Endothelial cell of umbilical vein (primary cell): ENCODE measurements at regions not wholly inside any gene's neighbourhood (a gene's known extent, or its start where the extent isn't known, plus 50 kb on each side); places are given as distances from the start of the nearest gene placed in this dataset.

Experiments
- BruUV-seq: library from RNA; stranded (reverse); fragments of 400-500 nt; replicated peaks from 2 replicates; lab custom pipeline; 2021; lab: Mats Ljungman, UMichigan
- CTCF ChIA-PET: fragments of 300-600, 350-600 bp; sonication (Branson Sonifier 250); formaldehyde crosslinking; loops from one replicate; lab custom pipeline; 2021; ENCODE audit warnings: antibody characterized with exemption, inconsistent platforms; lab: Charles Lee
- POLR2A ChIA-PET: fragments of 300-600, 350-600 bp; sonication (Branson Sonifier 250); formaldehyde crosslinking; loops from one replicate; lab custom pipeline; 2021; ENCODE audit warnings: antibody characterized with exemption, inconsistent platforms; lab: Charles Lee
- DNase-seq: peaks from one replicate; pipeline ENCODE4 v3.0.0-alpha.2; 2011; ENCODE audit warnings: low read depth, low spot score
- FAIRE-seq: peaks from 2 replicates; lab custom pipeline; 2011; peaks lifted over from hg19 to GRCh38; lab: Jason Lieb, UNC
- H2AFZ ChIP-seq: 2 replicates; pipeline ENCODE4 v1.6.0; 2012; ENCODE audit warnings: low read depth, low read length, control low read depth, inconsistent platforms
- H3K27ac ChIP-seq: 2 replicates; pipeline ENCODE4 v1.5.1; 2011; ENCODE audit warnings: low read depth, mild to moderate bottlenecking, control low read depth, low read length, moderate library complexity; ENCODE audit not compliant: insufficient read depth
- H3K27me3 ChIP-seq, 2 experiments: 2 replicates each; pipeline versions ENCODE4 v1.6.0 to v1.6.1; 2011; ENCODE audit warnings: low read length in 2 of 2, mixed read lengths in 1 of 2; ENCODE audit not compliant: control insufficient read depth in 2 of 2, insufficient read depth in 2 of 2
- H3K36me3 ChIP-seq, 2 experiments: 2 replicates in 1 of 2; 3 replicates in 1 of 2; pipeline ENCODE4 v1.5.1; 2011; ENCODE audit warnings: low read length in 2 of 2, mild to moderate bottlenecking in 1 of 2, moderate library complexity in 1 of 2; ENCODE audit not compliant: control insufficient read depth in 2 of 2, insufficient read depth in 2 of 2; ENCODE audit errors: extremely low read depth in 1 of 2
- H3K4me1 ChIP-seq: 3 replicates; pipeline ENCODE4 v1.5.1; 2011; ENCODE audit warnings: mild to moderate bottlenecking, low read length; ENCODE audit not compliant: control insufficient read depth, insufficient read depth; ENCODE audit errors: extremely low read depth
- H3K4me2 ChIP-seq: 2 replicates; pipeline ENCODE4 v1.6.1; 2011; ENCODE audit warnings: low read length, control low read depth, mixed read lengths; ENCODE audit not compliant: insufficient read depth
- H3K4me3 ChIP-seq, 3 experiments: fragments of 200-600 bp in 1 of 3; sonication (generic), shearing (Covaris generic) in 1 of 3; replicated peaks in 1 of 3; 2 replicates each; pipeline ENCODE4 v1.5.1; 2011 to 2016; ENCODE audit warnings: control low read depth in 3 of 3, low read length in 3 of 3, mild to moderate bottlenecking in 2 of 3, inconsistent platforms in 1 of 3, low read depth in 1 of 3, moderate library complexity in 1 of 3; ENCODE audit not compliant: insufficient read depth in 1 of 3
- H3K79me2 ChIP-seq: 2 replicates; pipeline ENCODE4 v1.6.0; 2012; ENCODE audit warnings: low read length, inconsistent platforms; ENCODE audit not compliant: control insufficient read depth, insufficient read depth
- H3K9ac ChIP-seq: replicated peaks from 2 replicates; pipeline ENCODE3; 2011; ENCODE audit warnings: low read length, control low read depth; ENCODE audit not compliant: insufficient read depth; ENCODE audit errors: extremely low read depth
- H3K9me1 ChIP-seq: replicated peaks from 3 replicates; pipeline ENCODE4 v1.6.0; 2011; ENCODE audit warnings: mild to moderate bottlenecking, low read length; ENCODE audit not compliant: control insufficient read depth, insufficient read depth; ENCODE audit errors: extremely low read depth
- H3K9me3 ChIP-seq: replicated peaks from 2 replicates; pipeline ENCODE4 v1.5.1; 2012; ENCODE audit warnings: low read length, inconsistent platforms; ENCODE audit not compliant: control insufficient read depth, insufficient read depth
- H4K20me1 ChIP-seq: replicated peaks from 2 replicates; pipeline ENCODE3; 2011; ENCODE audit warnings: mild to moderate bottlenecking, low read length; ENCODE audit not compliant: control insufficient read depth, insufficient read depth; ENCODE audit errors: extremely low read depth
- EZH2 ChIP-seq: IDR thresholded peaks from 2 replicates; pipeline ENCODE4 v1.6.1; 2012; ENCODE audit warnings: borderline replicate concordance, low read depth, mild to moderate bottlenecking, moderate library complexity, low read length, inconsistent platforms; ENCODE audit not compliant: severe bottlenecking
- FOS ChIP-seq: IDR thresholded peaks from 2 replicates; pipeline ENCODE4 v1.6.1; 2011; ENCODE audit warnings: mild to moderate bottlenecking, low read length, moderate library complexity, borderline replicate concordance; ENCODE audit not compliant: insufficient read depth
- GATA2 ChIP-seq: IDR thresholded peaks from 2 replicates; pipeline ENCODE4 v1.7.0; 2011; ENCODE audit warnings: low read depth, mild to moderate bottlenecking, moderate library complexity, mixed read lengths, low read length; ENCODE audit not compliant: insufficient read length, insufficient read depth
- JUN ChIP-seq: IDR thresholded peaks from 2 replicates; pipeline ENCODE4 v1.6.1; 2011; ENCODE audit warnings: borderline replicate concordance, low read depth; ENCODE audit not compliant: insufficient read length, insufficient read depth
- MYC ChIP-seq: IDR thresholded peaks from one replicate; pipeline ENCODE4 v1.6.1; 2011; ENCODE audit warnings: mild to moderate bottlenecking, low read depth, low read length
- POLR2A ChIP-seq: IDR thresholded peaks from 2 replicates; pipeline ENCODE4 v1.6.1; 2012; ENCODE audit warnings: low read depth, mild to moderate bottlenecking, control low read depth, low read length
- POLR2AphosphoS5 ChIP-seq: IDR thresholded peaks from 2 replicates; pipeline ENCODE4 v1.6.1; 2012; ENCODE audit warnings: low read depth, mild to moderate bottlenecking, control low read depth, low read length, moderate library complexity; ENCODE audit not compliant: insufficient read depth
- dilution Hi-C: fragments of 300-500 bp; cut with MboI; formaldehyde crosslinking; loops from one replicate; pipeline ENCODE4 v1.15.0; 2019; ENCODE audit warnings: low sequenced_read_pairs; ENCODE audit not compliant: extremely low pct_ligation_motif_present
- intact Hi-C: fragments of 100-400 bp; cut with micrococcal nuclease; formaldehyde crosslinking; loops from one replicate; pipeline ENCODE4 v1.10.0; 2022
- TF ChIP-seq, protein P1 (sequence below), 2 donors: IDR thresholded peaks; 1 replicate in 1 of 2; 2 replicates in 1 of 2; pipeline ENCODE4 v1.5.1; 2011; ENCODE audit warnings: low read length in 2 of 2, mild to moderate bottlenecking in 2 of 2, moderate library complexity in 2 of 2, control low read depth in 1 of 2, inconsistent platforms in 1 of 2, low read depth in 1 of 2; ENCODE audit not compliant: insufficient read depth in 1 of 2; ENCODE audit errors: extremely low read depth in 1 of 2
- TF ChIP-seq, protein P2 (sequence below): IDR thresholded peaks from 2 replicates; pipeline ENCODE4 v1.6.1; 2011; ENCODE audit not compliant: insufficient read depth, insufficient read length

DNA sequence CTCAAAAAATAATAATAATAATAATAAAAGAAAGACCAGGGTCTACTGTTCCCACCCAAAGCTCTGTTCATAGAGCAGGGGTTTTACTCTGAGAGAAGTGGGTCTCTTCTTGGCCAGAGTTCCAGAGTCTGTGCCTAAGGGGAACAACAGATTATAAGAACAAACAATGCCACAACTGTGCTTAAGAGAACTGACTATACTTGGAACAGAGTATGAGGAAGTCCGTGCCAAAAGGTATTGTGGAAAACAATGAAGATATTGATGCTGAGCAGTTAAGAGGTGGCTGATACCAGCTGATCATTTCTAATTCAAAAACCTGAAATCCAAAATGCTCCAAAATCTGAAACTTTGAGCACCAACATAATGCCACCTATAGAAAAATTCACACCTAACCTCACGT lies 229.6 kb downstream of the FBXO8 start:
- POLR2A ChIA-PET = no interaction called here
- no peak for FAIRE-seq
- Histone ChIP-seq H3K79me2 (no peaks in the 10 kb centered on the region), H3K27me3 (no peaks in the 10 kb centered on the region), H3K4me2 (no peak overlapping the region), H4K20me1 (no peaks in the 10 kb centered on the region), H3K9ac (no peak overlapping the region), H3K9me1 (no peaks in the 10 kb centered on the region), H3K4me1 (no peaks in the 10 kb centered on the region), H2AFZ (no peak overlapping the region), H3K9me3 (no peaks in the 10 kb centered on the region), H3K36me3 (no peaks in the 10 kb centered on the region), H3K27ac (no peak overlapping the region), H3K4me3 (no peak overlapping the region)
- intact Hi-C loops = no loop called here
- CTCF ChIA-PET = no interaction called here
- TF ChIP-seq POLR2A (no peak), GATA2 (no peak), FOS (no peak), MYC (no peak), JUN (no peak), EZH2 (no peak), POLR2AphosphoS5 (no peak)
- TF ChIP-seq, protein P1, sequence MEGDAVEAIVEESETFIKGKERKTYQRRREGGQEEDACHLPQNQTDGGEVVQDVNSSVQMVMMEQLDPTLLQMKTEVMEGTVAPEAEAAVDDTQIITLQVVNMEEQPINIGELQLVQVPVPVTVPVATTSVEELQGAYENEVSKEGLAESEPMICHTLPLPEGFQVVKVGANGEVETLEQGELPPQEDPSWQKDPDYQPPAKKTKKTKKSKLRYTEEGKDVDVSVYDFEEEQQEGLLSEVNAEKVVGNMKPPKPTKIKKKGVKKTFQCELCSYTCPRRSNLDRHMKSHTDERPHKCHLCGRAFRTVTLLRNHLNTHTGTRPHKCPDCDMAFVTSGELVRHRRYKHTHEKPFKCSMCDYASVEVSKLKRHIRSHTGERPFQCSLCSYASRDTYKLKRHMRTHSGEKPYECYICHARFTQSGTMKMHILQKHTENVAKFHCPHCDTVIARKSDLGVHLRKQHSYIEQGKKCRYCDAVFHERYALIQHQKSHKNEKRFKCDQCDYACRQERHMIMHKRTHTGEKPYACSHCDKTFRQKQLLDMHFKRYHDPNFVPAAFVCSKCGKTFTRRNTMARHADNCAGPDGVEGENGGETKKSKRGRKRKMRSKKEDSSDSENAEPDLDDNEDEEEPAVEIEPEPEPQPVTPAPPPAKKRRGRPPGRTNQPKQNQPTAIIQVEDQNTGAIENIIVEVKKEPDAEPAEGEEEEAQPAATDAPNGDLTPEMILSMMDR (IDR thresholded peaks at IDR 0.05; ENCODE audit: extremely low read depth in 1 of 2, insufficient read depth in 1 of 2, low read depth in 1 of 2, low read length in 2 of 2) = no peak
- TF ChIP-seq, protein P2, sequence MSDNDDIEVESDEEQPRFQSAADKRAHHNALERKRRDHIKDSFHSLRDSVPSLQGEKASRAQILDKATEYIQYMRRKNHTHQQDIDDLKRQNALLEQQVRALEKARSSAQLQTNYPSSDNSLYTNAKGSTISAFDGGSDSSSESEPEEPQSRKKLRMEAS = no peak
- no peak for DNase-seq
- dilution Hi-C loops = no loop called here
- BruUV-seq = no TSS peak
